SK-N-SH treated with all-trans-retinoic acid at 6 μM for 48 hours (cell line): ENCODE measurements at regions not wholly inside any gene's neighbourhood (a gene's known extent, or its start where the extent isn't known, plus 50 kb on each side); places are given as distances from the start of the nearest gene placed in this dataset.

Experiments used
- ARNTL ChIP-seq: fragments of 450-650 bp; formaldehyde crosslinking; IDR thresholded peaks from 2 replicates; pipeline ENCODE4 v1.5.0; 2020; ENCODE audit warnings: low read depth, mild to moderate bottlenecking, moderate library complexity, borderline replicate concordance
- OSR1 ChIP-seq: fragments of 250-450 bp; sonication (Bioruptor Pico); IDR thresholded peaks from 2 replicates; pipeline ENCODE4 v1.8.0; 2022; ENCODE audit warnings: moderate library complexity, mild to moderate bottlenecking, inconsistent platforms
- ZFP30 ChIP-seq: fragments of 450-650 bp; formaldehyde crosslinking; IDR thresholded peaks from 2 replicates; pipeline ENCODE4 v1.5.0; 2022; ENCODE audit warnings: mild to moderate bottlenecking, moderate library complexity
- ZNF565 ChIP-seq: fragments of 450-650 bp; formaldehyde crosslinking; conservative IDR thresholded peaks from 2 replicates; pipeline ENCODE4 v1.5.0; 2020; ENCODE audit warnings: low read depth, mild to moderate bottlenecking, moderate library complexity
- TF ChIP-seq, protein P1 (sequence below): fragments of 250-450 bp; sonication (Bioruptor Pico); IDR thresholded peaks from 2 replicates; pipeline ENCODE4 v1.8.0; 2021; ENCODE audit warnings: low read depth, mild to moderate bottlenecking, moderate library complexity, borderline replicate concordance

DNA sequence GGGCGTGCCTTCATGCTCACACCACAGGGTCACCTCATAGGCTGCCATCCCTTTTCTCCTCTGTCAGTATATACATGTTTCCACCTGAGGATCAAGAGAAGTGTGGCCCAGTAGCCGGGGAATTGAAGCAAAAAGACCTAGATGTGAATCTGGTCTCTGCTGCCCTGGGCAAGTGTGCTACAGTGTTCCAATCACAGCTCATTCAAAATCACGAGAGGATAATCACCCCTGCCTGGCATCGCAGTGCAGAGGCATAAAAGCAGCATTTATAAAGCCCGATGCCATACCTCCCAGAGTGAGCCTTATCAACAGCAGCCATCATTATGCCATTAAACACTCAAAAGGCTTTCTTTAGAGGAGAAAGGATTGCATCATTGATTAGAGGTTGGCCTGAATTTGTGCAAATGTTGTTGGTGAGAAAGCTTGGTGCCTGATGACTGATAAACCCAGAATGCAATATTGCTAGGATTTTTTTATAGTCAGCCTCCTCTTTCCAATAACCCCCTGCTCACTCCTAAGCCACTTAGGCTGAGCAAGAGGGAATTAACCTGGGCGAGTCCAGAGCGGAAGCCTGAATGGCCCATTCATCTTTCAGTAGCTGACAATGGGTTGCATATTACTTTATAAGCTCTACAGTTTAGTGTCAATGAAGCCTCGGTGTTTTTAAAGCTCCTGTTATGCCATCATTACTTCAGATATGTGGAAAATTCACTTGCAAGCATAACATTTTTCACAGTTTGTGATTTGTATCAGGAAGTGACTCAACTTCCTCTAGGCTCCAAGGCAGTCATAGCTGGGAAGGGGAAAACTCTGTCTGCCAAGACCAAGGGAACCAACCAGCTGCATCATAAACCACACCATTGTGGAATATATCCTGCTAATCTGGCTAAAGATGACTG lies 92.5 kb upstream of the NXT1 start:
- TF ChIP-seq ZNF565: no peak
- TF ChIP-seq OSR1: no peak
- TF ChIP-seq, protein P1, sequence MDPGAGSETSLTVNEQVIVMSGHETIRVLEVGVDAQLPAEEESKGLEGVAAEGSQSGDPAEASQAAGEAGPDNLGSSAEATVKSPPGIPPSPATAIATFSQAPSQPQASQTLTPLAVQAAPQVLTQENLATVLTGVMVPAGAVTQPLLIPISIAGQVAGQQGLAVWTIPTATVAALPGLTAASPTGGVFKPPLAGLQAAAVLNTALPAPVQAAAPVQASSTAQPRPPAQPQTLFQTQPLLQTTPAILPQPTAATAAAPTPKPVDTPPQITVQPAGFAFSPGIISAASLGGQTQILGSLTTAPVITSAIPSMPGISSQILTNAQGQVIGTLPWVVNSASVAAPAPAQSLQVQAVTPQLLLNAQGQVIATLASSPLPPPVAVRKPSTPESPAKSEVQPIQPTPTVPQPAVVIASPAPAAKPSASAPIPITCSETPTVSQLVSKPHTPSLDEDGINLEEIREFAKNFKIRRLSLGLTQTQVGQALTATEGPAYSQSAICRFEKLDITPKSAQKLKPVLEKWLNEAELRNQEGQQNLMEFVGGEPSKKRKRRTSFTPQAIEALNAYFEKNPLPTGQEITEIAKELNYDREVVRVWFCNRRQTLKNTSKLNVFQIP (CRISPR knock-in tag): no peak
- no peak for TF ChIP-seq ARNTL (CRISPR knock-in tag)
- no peak for TF ChIP-seq ZFP30
